ENCODE measurements at regions not wholly inside any gene's neighbourhood (a gene's known extent, or its start where the extent isn't known, plus 50 kb on each side); places are given as distances from the start of the nearest gene placed in this dataset.

DNA sequence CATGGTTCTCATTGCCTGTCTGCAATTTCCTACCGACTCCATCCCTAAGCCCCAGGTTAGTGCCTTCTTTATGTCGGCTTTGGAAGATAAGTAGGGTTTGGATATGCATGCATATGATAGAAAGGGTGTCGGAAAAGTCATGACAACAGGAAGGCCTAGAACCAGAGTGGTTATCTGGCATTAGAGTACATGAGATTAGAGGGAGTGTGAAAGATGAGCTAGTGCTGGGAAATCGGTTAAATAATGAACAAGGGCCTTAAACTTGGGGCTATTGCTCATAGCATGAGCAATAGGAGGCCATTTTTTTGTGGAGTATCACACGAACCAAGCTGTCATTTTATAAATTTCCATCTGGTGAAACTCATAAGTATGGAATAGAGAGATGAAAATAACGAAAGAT is 54.0 kb upstream of the LPP start:
- TF ChIP-seq, protein P1, sequence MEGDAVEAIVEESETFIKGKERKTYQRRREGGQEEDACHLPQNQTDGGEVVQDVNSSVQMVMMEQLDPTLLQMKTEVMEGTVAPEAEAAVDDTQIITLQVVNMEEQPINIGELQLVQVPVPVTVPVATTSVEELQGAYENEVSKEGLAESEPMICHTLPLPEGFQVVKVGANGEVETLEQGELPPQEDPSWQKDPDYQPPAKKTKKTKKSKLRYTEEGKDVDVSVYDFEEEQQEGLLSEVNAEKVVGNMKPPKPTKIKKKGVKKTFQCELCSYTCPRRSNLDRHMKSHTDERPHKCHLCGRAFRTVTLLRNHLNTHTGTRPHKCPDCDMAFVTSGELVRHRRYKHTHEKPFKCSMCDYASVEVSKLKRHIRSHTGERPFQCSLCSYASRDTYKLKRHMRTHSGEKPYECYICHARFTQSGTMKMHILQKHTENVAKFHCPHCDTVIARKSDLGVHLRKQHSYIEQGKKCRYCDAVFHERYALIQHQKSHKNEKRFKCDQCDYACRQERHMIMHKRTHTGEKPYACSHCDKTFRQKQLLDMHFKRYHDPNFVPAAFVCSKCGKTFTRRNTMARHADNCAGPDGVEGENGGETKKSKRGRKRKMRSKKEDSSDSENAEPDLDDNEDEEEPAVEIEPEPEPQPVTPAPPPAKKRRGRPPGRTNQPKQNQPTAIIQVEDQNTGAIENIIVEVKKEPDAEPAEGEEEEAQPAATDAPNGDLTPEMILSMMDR (IDR thresholded peaks at IDR 0.05; ENCODE audit: unreplicated experiment in 3 of 3): no peak
- Mint-ChIP-seq H3K36me3 (ENCODE audit: low read depth) (no peaks in the 10 kb centered on the region), H3K27me3 (ENCODE audit: low read depth) (peaks cover 36% of the 10 kb centered on the region), H3K4me1 (no peaks in the 10 kb centered on the region), H3K9me3 (peaks cover 9% of the 10 kb centered on the region), H3K27ac (no peak overlapping the region), H3K4me3 (no peak overlapping the region)

DNA sequence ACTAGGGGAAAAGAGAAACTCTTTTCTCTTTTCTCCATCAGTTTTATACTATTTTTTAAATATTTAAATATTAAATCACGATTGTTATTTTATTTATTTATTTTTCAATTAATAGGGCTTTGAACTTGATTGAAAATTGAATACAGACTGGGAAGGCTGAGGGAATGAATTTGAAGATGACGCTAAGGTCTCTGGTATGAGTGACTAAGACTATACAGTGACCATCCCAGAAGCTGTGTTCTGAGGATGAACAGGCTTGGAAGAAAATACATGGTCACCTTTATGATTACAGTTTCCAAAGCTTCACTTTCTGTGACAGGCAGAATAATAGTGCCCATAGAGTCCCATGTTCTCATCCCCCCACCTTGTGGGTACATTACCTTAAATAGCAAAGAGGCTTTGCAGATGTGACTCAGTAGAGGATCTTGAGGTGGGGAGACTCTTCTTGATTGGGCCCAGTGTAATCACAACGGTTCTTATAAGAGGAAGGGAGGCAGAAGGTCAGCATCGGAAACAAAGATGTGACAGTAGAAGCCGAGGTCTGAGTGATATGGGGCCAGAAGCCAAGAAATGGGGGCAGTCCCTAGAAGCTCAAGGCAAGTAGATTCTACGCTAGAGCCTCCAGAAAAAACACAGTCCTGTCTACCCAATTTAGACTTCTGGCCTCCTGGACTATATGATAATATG is 51.0 kb upstream of the LPP start:
- H3K36me3 Mint-ChIP-seq (ENCODE audit: low read depth): no peaks in the 10 kb centered on the region
- no peaks in the 10 kb centered on the region for H3K4me1 Mint-ChIP-seq
- TF ChIP-seq, protein P1 (IDR thresholded peaks at IDR 0.05; ENCODE audit: unreplicated experiment in 3 of 3): no peak
- peaks cover 39% of the 10 kb centered on the region for H3K27me3 Mint-ChIP-seq (ENCODE audit: low read depth)
- no peak overlapping the region for H3K27ac Mint-ChIP-seq
- H3K9me3 Mint-ChIP-seq: peaks cover 9% of the 10 kb centered on the region
- H3K4me3 Mint-ChIP-seq: no peak overlapping the region

- Mint-ChIP-seq H3K36me3 (ENCODE audit: low read depth) (no peaks in the 10 kb centered on the region), H3K27me3 (ENCODE audit: low read depth) (peaks cover 33% of the 10 kb centered on the region), H3K27ac (no peak overlapping the region), H3K9me3 (peaks cover 9% of the 10 kb centered on the region), H3K4me1 (no peaks in the 10 kb centered on the region), H3K4me3 (no peak overlapping the region)
- TF ChIP-seq, protein P1 (IDR thresholded peaks at IDR 0.05; ENCODE audit: unreplicated experiment in 3 of 3): no peak
These were observed 49.9 kb upstream of the LPP start for GRCh38 chr3:188104050-188104449.

Data from nephron (organoid).